Mesenchymal stem cell (in vitro differentiated cells and primary cell): ENCODE measurements at regions not wholly inside any gene's neighbourhood (a gene's known extent, or its start where the extent isn't known, plus 50 kb on each side); places are given as distances from the start of the nearest gene placed in this dataset.
A peak's percentile ranks its signal among the peaks of the same experiment; 100 is the strongest.

Source experiments
- DNase-seq: peaks from one replicate; pipeline ENCODE4 v3.0.0-alpha.2; 2013
- H2AFZ ChIP-seq: one replicate; pipeline ENCODE4 v1.6.1; 2013; ENCODE audit warnings: low read depth, mild to moderate bottlenecking, control low read depth, inconsistent platforms, low read length, moderate library complexity
- H2AK5ac ChIP-seq: 2 replicates; pipeline ENCODE4 v1.6.1; 2013; ENCODE audit warnings: low read length, moderate library complexity, mild to moderate bottlenecking, inconsistent platforms; ENCODE audit not compliant: severe bottlenecking
- H2BK120ac ChIP-seq: one replicate; pipeline ENCODE4 v1.6.1; 2013; ENCODE audit warnings: low read depth, mild to moderate bottlenecking, inconsistent platforms, low read length, moderate library complexity
- H2BK12ac ChIP-seq, 2 experiments: one replicate each; pipeline ENCODE4 v1.6.1; 2013; ENCODE audit warnings: inconsistent platforms in 2 of 2, low read length in 2 of 2, mild to moderate bottlenecking in 2 of 2, moderate library complexity in 2 of 2, control low read depth in 1 of 2
- H2BK15ac ChIP-seq: one replicate; pipeline ENCODE4 v1.6.1; 2013; ENCODE audit warnings: mild to moderate bottlenecking, low read depth, inconsistent platforms; ENCODE audit not compliant: poor library complexity, severe bottlenecking
- H2BK5ac ChIP-seq: 2 replicates; pipeline ENCODE4 v1.6.1; 2013; ENCODE audit warnings: low read depth, mild to moderate bottlenecking, low read length, control low read depth, inconsistent platforms; ENCODE audit not compliant: poor library complexity, severe bottlenecking
- H3K14ac ChIP-seq, 2 experiments: one replicate each; pipeline ENCODE4 v1.6.1; 2013; ENCODE audit warnings: inconsistent platforms in 2 of 2, low read length in 2 of 2, control low read depth in 1 of 2, mild to moderate bottlenecking in 1 of 2, moderate library complexity in 1 of 2
- H3K18ac ChIP-seq, 2 experiments: one replicate each; pipeline ENCODE4 v1.6.1; 2013; ENCODE audit warnings: inconsistent platforms in 2 of 2, low read length in 2 of 2, control low read depth in 1 of 2, low read depth in 1 of 2, mild to moderate bottlenecking in 1 of 2
- H3K23ac ChIP-seq, 2 experiments: one replicate each; pipeline ENCODE4 v1.6.1; 2013; ENCODE audit warnings: inconsistent platforms in 2 of 2, low read length in 2 of 2, mild to moderate bottlenecking in 2 of 2, moderate library complexity in 2 of 2, control low read depth in 1 of 2
- H3K27ac ChIP-seq: 2 replicates; pipeline ENCODE4 v1.5.1; 2013; ENCODE audit warnings: mild to moderate bottlenecking, moderate library complexity, low read length, control low read depth, inconsistent platforms; ENCODE audit not compliant: poor library complexity, severe bottlenecking
- H3K27me3 ChIP-seq, 2 experiments: 2 replicates each; pipeline versions ENCODE4 v1.6.1 to v1.7.0; 2013; ENCODE audit warnings: low read length in 2 of 2, mild to moderate bottlenecking in 2 of 2, moderate library complexity in 2 of 2, control low read depth in 1 of 2, inconsistent platforms in 1 of 2; ENCODE audit not compliant: control insufficient read depth in 1 of 2, insufficient read depth in 1 of 2
- H3K36me3 ChIP-seq, 2 experiments: 2 replicates each; pipeline versions ENCODE4 v1.6.1 to v1.7.0; 2013; ENCODE audit warnings: low read length in 2 of 2, control low read depth in 1 of 2, inconsistent platforms in 1 of 2, low read depth in 1 of 2, mild to moderate bottlenecking in 1 of 2; ENCODE audit not compliant: insufficient read depth in 2 of 2, control insufficient read depth in 1 of 2
- H3K4ac ChIP-seq, 2 experiments: one replicate each; pipeline ENCODE4 v1.6.1; 2013; ENCODE audit warnings: inconsistent platforms in 2 of 2, low read length in 2 of 2, mild to moderate bottlenecking in 2 of 2, moderate library complexity in 2 of 2, control low read depth in 1 of 2, low read depth in 1 of 2
- H3K4me1 ChIP-seq: 2 replicates; pipeline ENCODE4 v1.6.1; 2013; ENCODE audit warnings: low read depth, low read length, control low read depth; ENCODE audit not compliant: control insufficient read depth, insufficient read depth
- H3K4me2 ChIP-seq: 2 replicates; pipeline ENCODE4 v1.6.1; 2013; ENCODE audit warnings: low read length, mild to moderate bottlenecking, inconsistent platforms; ENCODE audit not compliant: poor library complexity, severe bottlenecking
- H3K4me3 ChIP-seq, 2 experiments: 2 replicates each; pipeline versions ENCODE4 v1.5.1 to v1.7.0; 2013; ENCODE audit warnings: low read length in 2 of 2, mild to moderate bottlenecking in 2 of 2, control low read depth in 1 of 2, low read depth in 1 of 2; ENCODE audit not compliant: insufficient read depth in 1 of 2
- H3K79me1 ChIP-seq: replicated peaks from 2 replicates; pipeline ENCODE4 v1.6.1; 2013; ENCODE audit warnings: mild to moderate bottlenecking, control low read depth, low read length, inconsistent platforms; ENCODE audit not compliant: poor library complexity, severe bottlenecking
- H3K9ac ChIP-seq: 2 replicates; pipeline ENCODE4 v1.7.0; 2013; ENCODE audit warnings: mild to moderate bottlenecking, low read length, moderate library complexity
- H3K9me3 ChIP-seq: 2 replicates; pipeline ENCODE4 v1.7.0; 2013; ENCODE audit warnings: mild to moderate bottlenecking, low read length; ENCODE audit not compliant: control insufficient read depth
- H4K8ac ChIP-seq: one replicate; pipeline ENCODE4 v1.6.1; 2013; ENCODE audit warnings: inconsistent platforms, mild to moderate bottlenecking, low read length, moderate library complexity
- H4K91ac ChIP-seq: one replicate; pipeline ENCODE4 v1.6.1; 2013; ENCODE audit warnings: mild to moderate bottlenecking, low read length, inconsistent platforms
- WGBS: methylation state at CpG from one replicate; pipeline ENCODE4 v1.1.7; 2013; ENCODE audit warnings: mixed read lengths; 5-methylcytosine and 5-hydroxymethylcytosine counted together

DNA sequence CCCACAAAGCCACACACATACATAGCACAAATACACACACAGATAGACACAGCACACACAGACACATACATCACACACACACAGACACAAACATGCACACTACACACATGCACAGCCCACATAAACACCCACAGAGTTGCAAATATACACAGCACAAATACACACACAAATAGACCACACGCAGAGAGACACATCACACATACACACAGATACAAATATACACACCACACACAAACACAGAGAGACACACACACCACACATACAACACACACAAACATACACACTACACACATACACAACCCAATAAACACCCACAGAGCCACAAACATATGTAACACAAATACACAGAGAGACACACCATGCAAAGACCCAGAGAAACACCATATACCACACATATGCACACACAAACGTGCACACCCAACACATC, 154.9 kb downstream of the GLUL start:
- Histone ChIP-seq H2BK5ac (no peak overlapping the region), H3K4ac (no peak overlapping the region), H3K4me2 (no peak overlapping the region), H3K36me3 (no peaks in the 10 kb centered on the region), H3K9me3 (no peaks in the 10 kb centered on the region), H3K18ac (no peak overlapping the region), H3K4me1 (no peaks in the 10 kb centered on the region), H3K79me1 (no peaks in the 10 kb centered on the region), H2AK5ac (no peak overlapping the region), H4K91ac (no peak overlapping the region), H3K27me3 (no peaks in the 10 kb centered on the region), H3K4me3 (no peak overlapping the region), H3K9ac (no peak overlapping the region), H3K14ac (no peak overlapping the region), H4K8ac (no peak overlapping the region), H3K23ac (no peak overlapping the region), H3K27ac (no peak overlapping the region), H2AFZ (peak overlapping the region; percentile 59), H2BK12ac (no peak overlapping the region), H2BK15ac (no peak overlapping the region), H2BK120ac (no peak overlapping the region)
- DNase-seq: no peak
- 74% methylated on average over 2 of the region's 2 CpGs for WGBS

DNA sequence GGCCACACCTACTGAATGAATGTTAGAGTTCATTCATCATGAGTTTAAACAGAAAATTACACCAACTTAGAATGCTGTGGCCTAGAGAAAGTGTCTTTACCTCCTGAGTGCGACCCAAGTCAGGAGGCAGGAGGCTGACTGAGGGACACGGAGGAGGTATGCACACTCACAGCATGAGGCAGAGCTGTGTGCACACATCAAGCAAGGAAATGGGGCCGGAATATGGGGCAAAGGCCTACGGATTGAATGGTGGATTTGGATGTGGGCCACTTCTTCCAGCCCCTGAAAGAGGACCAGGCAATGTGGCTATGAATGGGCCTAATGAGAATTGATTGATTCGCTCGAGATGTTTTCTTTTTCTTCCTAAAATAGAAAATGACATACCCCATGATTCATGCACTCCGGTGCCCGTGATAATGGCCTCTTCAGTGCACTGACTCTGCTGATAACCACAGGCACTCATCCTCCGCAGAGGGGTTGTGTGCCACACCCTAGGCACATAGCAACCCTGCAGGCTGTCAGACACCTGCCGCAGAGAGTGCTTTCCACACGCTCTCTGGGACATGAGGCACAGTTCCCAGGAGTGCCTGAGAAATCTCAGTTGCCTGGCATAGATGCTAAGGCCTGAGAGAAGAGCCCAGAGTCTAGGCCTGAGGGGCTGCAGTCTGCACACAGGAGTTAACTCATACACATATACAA, 155.5 kb downstream of the GLUL start:
- no peaks in the 10 kb centered on the region for H3K79me1 ChIP-seq
- H3K9me3 ChIP-seq: no peaks in the 10 kb centered on the region
- no peak overlapping the region for H4K8ac ChIP-seq
- H2BK15ac ChIP-seq: no peak overlapping the region
- no peak for DNase-seq
- no peak overlapping the region for H3K4me3 ChIP-seq
- 67% methylated on average over 11 of the region's 11 CpGs for WGBS
- H3K27me3 ChIP-seq: no peaks in the 10 kb centered on the region
- no peaks in the 10 kb centered on the region for H3K36me3 ChIP-seq
- no peak overlapping the region for H4K91ac ChIP-seq
- H2BK120ac ChIP-seq: no peak overlapping the region
- no peak overlapping the region for H2BK12ac ChIP-seq
- no peak overlapping the region for H3K14ac ChIP-seq
- no peak overlapping the region for H3K4me2 ChIP-seq
- H3K18ac ChIP-seq: no peak overlapping the region
- no peaks in the 10 kb centered on the region for H3K4me1 ChIP-seq
- no peak overlapping the region for H2BK5ac ChIP-seq
- no peak overlapping the region for H2AK5ac ChIP-seq
- no peak overlapping the region for H3K23ac ChIP-seq
- no peak overlapping the region for H2AFZ ChIP-seq
- no peak overlapping the region for H3K9ac ChIP-seq
- no peak overlapping the region for H3K27ac ChIP-seq
- H3K4ac ChIP-seq: no peak overlapping the region

- Histone ChIP-seq H3K27me3 (no peaks in the 10 kb centered on the region), H3K18ac (no peak overlapping the region), H2BK5ac (no peak overlapping the region), H3K4me1 (no peaks in the 10 kb centered on the region), H3K27ac (no peak overlapping the region), H2BK120ac (no peak overlapping the region), H3K4me3 (no peak overlapping the region), H2AK5ac (no peak overlapping the region), H4K8ac (no peak overlapping the region), H3K79me1 (no peaks in the 10 kb centered on the region), H2BK12ac (no peak overlapping the region), H3K9ac (no peak overlapping the region), H3K14ac (no peak overlapping the region), H2AFZ (no peak overlapping the region), H2BK15ac (no peak overlapping the region), H3K23ac (no peak overlapping the region), H4K91ac (no peak overlapping the region), H3K4me2 (no peak overlapping the region), H3K36me3 (no peaks in the 10 kb centered on the region), H3K9me3 (no peaks in the 10 kb centered on the region), H3K4ac (no peak overlapping the region)
- no peak for DNase-seq
- 79% methylated on average over 2 of the region's 2 CpGs for WGBS
Observed at GRCh38 chr1:182235604-182235951, 156.0 kb downstream of the GLUL start.

- no peaks in the 10 kb centered on the region for H3K36me3 ChIP-seq
- H3K4ac ChIP-seq: no peak overlapping the region
- H3K79me1 ChIP-seq: no peaks in the 10 kb centered on the region
- H2BK15ac ChIP-seq: no peak overlapping the region
- no peak overlapping the region for H3K18ac ChIP-seq
- H4K8ac ChIP-seq: no peak overlapping the region
- no peak overlapping the region for H2AK5ac ChIP-seq
- no peak overlapping the region for H3K27ac ChIP-seq
- H3K9ac ChIP-seq: peak overlapping the region; percentile 23
- H3K9me3 ChIP-seq: no peaks in the 10 kb centered on the region
- no peaks in the 10 kb centered on the region for H3K4me1 ChIP-seq
- DNase-seq: no peak
- no peak overlapping the region for H2AFZ ChIP-seq
- 54% methylated on average over 3 of the region's 4 CpGs for WGBS
- no peak overlapping the region for H3K23ac ChIP-seq
- no peak overlapping the region for H4K91ac ChIP-seq
- no peak overlapping the region for H2BK120ac ChIP-seq
- H3K4me3 ChIP-seq: no peak overlapping the region
- H3K27me3 ChIP-seq: no peaks in the 10 kb centered on the region
- H2BK5ac ChIP-seq: no peak overlapping the region
- H3K4me2 ChIP-seq: no peak overlapping the region
- H3K14ac ChIP-seq: no peak overlapping the region
- H2BK12ac ChIP-seq: no peak overlapping the region
Observed at GRCh38 chr1:182229921-182230491, 161.6 kb downstream of the GLUL start.
